ENCODE measurements at regions not wholly inside any gene's neighbourhood (a gene's known extent, or its start where the extent isn't known, plus 50 kb on each side); places are given as distances from the start of the nearest gene placed in this dataset.
"Not testable (repeated sequence)": the region's sequence is repeated elsewhere in the genome, so short reads cannot be mapped to it uniquely, and the experiment has no call there.

- no peak for DNase-seq
Measured at GRCh38 chr7:69398986-69399385, 199.3 kb upstream of the AUTS2 start.

- peak; percentile 89 for DNase-seq
Measured at GRCh38 chr7:69399401-69399800, 198.9 kb upstream of the AUTS2 start.

GRCh38 chr7:69402696-69403095 is 195.6 kb upstream of the AUTS2 start:
- DNase-seq, result no peak

GRCh38 chr7:69403169-69403568 is 195.1 kb upstream of the AUTS2 start:
- no peak for DNase-seq

GRCh38 chr7:69411018-69411417 is 187.3 kb upstream of the AUTS2 start:
- no peak for DNase-seq

- peak; percentile 65 for DNase-seq
Measured at GRCh38 chr7:69411466-69411865, 186.8 kb upstream of the AUTS2 start.

GRCh38 chr7:69412331-69413146 is 185.7 kb upstream of the AUTS2 start:
- DNase-seq, result peak; percentile 96

- no peak for DNase-seq
Measured at GRCh38 chr7:69414555-69414954, 183.7 kb upstream of the AUTS2 start.

GRCh38 chr7:69418869-69419670 is 179.2 kb upstream of the AUTS2 start:
- DNase-seq, result no peak

- no peak for DNase-seq
Measured at GRCh38 chr7:69419934-69420333, 178.3 kb upstream of the AUTS2 start.

GRCh38 chr7:69422574-69422985 is 175.7 kb upstream of the AUTS2 start:
- DNase-seq, result no peak

GRCh38 chr7:69426705-69427104 is 171.6 kb upstream of the AUTS2 start:
- no peak for DNase-seq

GRCh38 chr7:69428089-69428488 is 170.2 kb upstream of the AUTS2 start:
- no peak for DNase-seq

GRCh38 chr7:69429911-69430383 is 168.3 kb upstream of the AUTS2 start:
- no peak for DNase-seq

- DNase-seq, result no peak
Measured at GRCh38 chr7:69430384-69431021, 167.8 kb upstream of the AUTS2 start.

GRCh38 chr7:69431626-69432025 is 166.6 kb upstream of the AUTS2 start:
- no peak for DNase-seq

- DNase-seq, result not testable (repeated sequence)
Measured at GRCh38 chr7:69432276-69432675, 166.0 kb upstream of the AUTS2 start.

GRCh38 chr7:69433081-69433480 is 165.2 kb upstream of the AUTS2 start:
- DNase-seq, result no peak

GRCh38 chr7:69434398-69434815 is 163.9 kb upstream of the AUTS2 start:
- no peak for DNase-seq

GRCh38 chr7:69435711-69436110 is 162.6 kb upstream of the AUTS2 start:
- DNase-seq, result no peak

GRCh38 chr7:69436946-69437345 is 161.3 kb upstream of the AUTS2 start:
- peak; percentile 59 for DNase-seq

- no peak for DNase-seq
Measured at GRCh38 chr7:69438584-69439412, 159.5 kb upstream of the AUTS2 start.

Measured in islet precursor cell (in vitro differentiated cells).